SK-N-SH (cell line): ENCODE measurements at regions not wholly inside any gene's neighbourhood (a gene's known extent, or its start where the extent isn't known, plus 50 kb on each side); places are given as distances from the start of the nearest gene placed in this dataset.

Experiments used
- CTCF ChIA-PET: fragments of 300-600, 350-600 bp; formaldehyde crosslinking; extraction: SDS; loops from one replicate; lab custom pipeline; 2021; lab: Yijun Ruan, JAX
- POLR2A ChIA-PET: fragments of 350-600 bp; sonication (Branson Sonifier 250); formaldehyde crosslinking; extraction: SDS; loops from one replicate; lab custom pipeline; 2020; ENCODE audit warnings: antibody characterized with exemption, inconsistent platforms; lab: Yijun Ruan, JAX
- DNase-seq: peaks from one replicate; pipeline ENCODE4 v3.0.0; 2012
- H2AFZ ChIP-seq: fragments of 200-600 bp; sonication (generic); 2 replicates; pipeline ENCODE4 v1.8.1; 2016; ENCODE audit warnings: antibody characterized with exemption, mild to moderate bottlenecking, low read depth
- H3F3A ChIP-seq: fragments of 200-600 bp; sonication (generic); replicated peaks from 2 replicates; pipeline ENCODE3; 2016; ENCODE audit warnings: antibody characterized with exemption, mild to moderate bottlenecking; ENCODE audit not compliant: insufficient read depth
- H3K27ac ChIP-seq, 2 experiments: fragments of 200-500 bp in 1 of 2; fragments of 200-600 bp in 1 of 2; sonication (Bioruptor generic) in 1 of 2; sonication (generic), shearing (Covaris generic) in 1 of 2; 2 replicates each; pipeline versions ENCODE4 v1.5.1 to v1.6.1; 2014 to 2016; ENCODE audit warnings: low read depth in 2 of 2, inconsistent platforms in 1 of 2, low read length in 1 of 2, mild to moderate bottlenecking in 1 of 2, mixed read lengths in 1 of 2
- H3K27me3 ChIP-seq: fragments of 200-600 bp; sonication (generic), shearing (Covaris generic); 2 replicates; pipeline ENCODE4 v1.6.1; 2016; ENCODE audit warnings: mixed run types; ENCODE audit not compliant: insufficient read depth
- H3K36me3 ChIP-seq, 2 experiments: fragments of 200-500 bp in 1 of 2; fragments of 200-600 bp in 1 of 2; sonication (Bioruptor generic) in 1 of 2; sonication (generic) in 1 of 2; replicated peaks in 1 of 2; 2 replicates each; pipeline versions ENCODE3 to v1.5.1; 2014 to 2016; ENCODE audit warnings: low read length in 1 of 2, mild to moderate bottlenecking in 1 of 2; ENCODE audit not compliant: insufficient read depth in 2 of 2, control insufficient read depth in 1 of 2
- H3K4me1 ChIP-seq, 2 experiments: fragments of 200-500 bp in 1 of 2; fragments of 200-600 bp in 1 of 2; sonication (Bioruptor generic) in 1 of 2; sonication (generic), shearing (Covaris generic) in 1 of 2; 2 replicates each; pipeline versions ENCODE4 v1.5.1 to v1.6.1; 2014 to 2016; ENCODE audit warnings: low read depth in 1 of 2, low read length in 1 of 2, mixed run types in 1 of 2; ENCODE audit not compliant: insufficient read depth in 2 of 2, control insufficient read depth in 1 of 2
- H3K4me2 ChIP-seq: fragments of 200-600 bp; sonication (generic), shearing (Covaris generic); 2 replicates; pipeline ENCODE4 v1.6.1; 2017; ENCODE audit warnings: mixed run types
- H3K4me3 ChIP-seq, 2 experiments: fragments of 200-500 bp in 1 of 2; fragments of 200-600 bp in 1 of 2; sonication (Bioruptor generic) in 1 of 2; sonication (generic), shearing (Covaris generic) in 1 of 2; 2 replicates each; pipeline versions ENCODE4 v1.5.1 to v1.8.1; 2014 to 2016; ENCODE audit warnings: low read depth in 2 of 2, inconsistent platforms in 1 of 2, low read length in 1 of 2, mild to moderate bottlenecking in 1 of 2, mixed read lengths in 1 of 2, moderate library complexity in 1 of 2
- H3K79me2 ChIP-seq: fragments of 200-600 bp; sonication (generic); 2 replicates; pipeline ENCODE4 v1.8.1; 2017; ENCODE audit warnings: mild to moderate bottlenecking; ENCODE audit not compliant: insufficient read depth
- H3K9ac ChIP-seq: fragments of 200-600 bp; sonication (generic); 2 replicates; pipeline ENCODE4 v1.6.1; 2017; ENCODE audit warnings: mixed run types
- H3K9me2 ChIP-seq: fragments of 200-600 bp; sonication (generic); 2 replicates; pipeline ENCODE4 v1.6.1; 2017; ENCODE audit warnings: mixed run types
- H3K9me3 ChIP-seq: fragments of 200-600 bp; sonication (generic); 2 replicates; pipeline ENCODE4 v1.6.1; 2017; ENCODE audit warnings: mixed run types, mild to moderate bottlenecking, moderate library complexity
- H4K20me1 ChIP-seq: fragments of 200-600 bp; sonication (generic); 2 replicates; pipeline ENCODE4 v1.6.1; 2017; ENCODE audit warnings: mild to moderate bottlenecking, mixed run types; ENCODE audit not compliant: insufficient read depth
- EP300 ChIP-seq, 2 experiments: IDR thresholded peaks; 2 replicates each; pipeline versions ENCODE4 v1.4.0 to v1.6.1; 2012; ENCODE audit warnings: borderline replicate concordance in 1 of 2, low read depth in 1 of 2, low read length in 1 of 2
- EZH2phosphoT487 ChIP-seq: fragments of 200-600 bp; sonication (generic); IDR thresholded peaks from 2 replicates; pipeline ENCODE4 v1.6.1; 2017; ENCODE audit warnings: low read depth, mixed run types, mild to moderate bottlenecking, antibody characterized with exemption, moderate library complexity, borderline replicate concordance
- FOSL2 ChIP-seq: IDR thresholded peaks from 2 replicates; pipeline ENCODE4 v1.4.0; 2012; ENCODE audit warnings: low read depth, mild to moderate bottlenecking, moderate library complexity, borderline replicate concordance
- FOXJ3 ChIP-seq: sonication (generic); formaldehyde crosslinking; IDR thresholded peaks from 2 replicates; pipeline ENCODE4 v1.5.1; 2020; ENCODE audit warnings: mild to moderate bottlenecking, missing genetic modification reagents
- GATA2 ChIP-seq: sonication (generic); formaldehyde crosslinking; IDR thresholded peaks from 2 replicates; pipeline ENCODE4 v1.5.0; 2020; ENCODE audit warnings: mild to moderate bottlenecking, missing genetic modification reagents
- JUND ChIP-seq: IDR thresholded peaks from 2 replicates; pipeline ENCODE4 v1.4.0; 2012
- MEF2A ChIP-seq: IDR thresholded peaks from 2 replicates; pipeline ENCODE4 v1.4.0; 2012; ENCODE audit warnings: low read depth, borderline replicate concordance
- MXI1 ChIP-seq: IDR thresholded peaks from 2 replicates; pipeline ENCODE4 v1.6.1; 2012; ENCODE audit warnings: mild to moderate bottlenecking, low read depth, low read length, improper control_type of control experiment
- RAD21 ChIP-seq: IDR thresholded peaks from 2 replicates; pipeline ENCODE4 v1.6.1; 2012; ENCODE audit warnings: mild to moderate bottlenecking, low read length
- RCOR1 ChIP-seq: fragments of 150-350 bp; IDR thresholded peaks from 2 replicates; pipeline ENCODE4 v1.6.1; 2017; ENCODE audit warnings: antibody characterized with exemption, low read length
- RXRA ChIP-seq: IDR thresholded peaks from 2 replicates; pipeline ENCODE4 v1.4.0; 2012; ENCODE audit warnings: low read depth, mild to moderate bottlenecking, borderline replicate concordance
- SIN3A ChIP-seq: IDR thresholded peaks from 2 replicates; pipeline ENCODE4 v1.6.1; 2012; ENCODE audit warnings: low read depth, mild to moderate bottlenecking, low read length, moderate library complexity, borderline replicate concordance
- SMC3 ChIP-seq: IDR thresholded peaks from 2 replicates; pipeline ENCODE4 v1.6.1; 2012; ENCODE audit warnings: low read depth, low read length, improper control_type of control experiment
- WGBS: methylation state at CpG from one replicate; pipeline ENCODE4 v1.1.6; 2017; ENCODE audit warnings: low lambda C conversion rate; 5-methylcytosine and 5-hydroxymethylcytosine counted together
- TF ChIP-seq, protein P1 (sequence below): fragments of 200-600 bp; sonication (generic); IDR thresholded peaks from 2 replicates; pipeline ENCODE4 v1.6.1; 2017; ENCODE audit warnings: antibody characterized with exemption, mild to moderate bottlenecking, moderate library complexity
- TF ChIP-seq, protein P2 (sequence below): IDR thresholded peaks from 2 replicates; pipeline ENCODE4 v1.6.1; 2012; ENCODE audit warnings: mild to moderate bottlenecking, low read depth, low read length, moderate library complexity
- TF ChIP-seq, protein P3 (sequence below): IDR thresholded peaks from 2 replicates; pipeline ENCODE4 v1.4.0; 2012; ENCODE audit warnings: low read depth
- TF ChIP-seq, protein P4 (sequence below): IDR thresholded peaks from 2 replicates; pipeline ENCODE4 v1.4.0; 2012; ENCODE audit warnings: low read depth, borderline replicate concordance

DNA sequence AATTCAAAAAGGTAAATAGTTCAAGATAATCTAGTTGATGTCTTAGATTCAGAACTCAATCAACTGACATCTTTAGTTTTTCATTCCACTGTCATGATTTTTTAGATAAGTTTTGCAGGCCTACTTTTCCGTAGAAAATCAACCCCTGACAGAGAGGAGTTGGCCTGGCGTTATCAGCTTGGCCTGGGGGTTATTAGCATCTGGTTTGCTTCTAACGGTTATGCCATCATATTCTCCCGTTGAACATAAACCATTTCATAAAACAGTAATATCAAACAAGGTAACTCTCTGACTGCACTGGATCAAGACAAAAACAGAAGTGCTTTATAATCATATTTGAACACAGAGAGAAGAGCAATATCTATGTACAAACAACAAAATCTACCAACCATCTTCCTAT lies 130.8 kb upstream of the PCDH20 start (continued):
- TF ChIP-seq, protein P1, sequence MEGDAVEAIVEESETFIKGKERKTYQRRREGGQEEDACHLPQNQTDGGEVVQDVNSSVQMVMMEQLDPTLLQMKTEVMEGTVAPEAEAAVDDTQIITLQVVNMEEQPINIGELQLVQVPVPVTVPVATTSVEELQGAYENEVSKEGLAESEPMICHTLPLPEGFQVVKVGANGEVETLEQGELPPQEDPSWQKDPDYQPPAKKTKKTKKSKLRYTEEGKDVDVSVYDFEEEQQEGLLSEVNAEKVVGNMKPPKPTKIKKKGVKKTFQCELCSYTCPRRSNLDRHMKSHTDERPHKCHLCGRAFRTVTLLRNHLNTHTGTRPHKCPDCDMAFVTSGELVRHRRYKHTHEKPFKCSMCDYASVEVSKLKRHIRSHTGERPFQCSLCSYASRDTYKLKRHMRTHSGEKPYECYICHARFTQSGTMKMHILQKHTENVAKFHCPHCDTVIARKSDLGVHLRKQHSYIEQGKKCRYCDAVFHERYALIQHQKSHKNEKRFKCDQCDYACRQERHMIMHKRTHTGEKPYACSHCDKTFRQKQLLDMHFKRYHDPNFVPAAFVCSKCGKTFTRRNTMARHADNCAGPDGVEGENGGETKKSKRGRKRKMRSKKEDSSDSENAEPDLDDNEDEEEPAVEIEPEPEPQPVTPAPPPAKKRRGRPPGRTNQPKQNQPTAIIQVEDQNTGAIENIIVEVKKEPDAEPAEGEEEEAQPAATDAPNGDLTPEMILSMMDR, result no peak
- TF ChIP-seq, protein P2, sequence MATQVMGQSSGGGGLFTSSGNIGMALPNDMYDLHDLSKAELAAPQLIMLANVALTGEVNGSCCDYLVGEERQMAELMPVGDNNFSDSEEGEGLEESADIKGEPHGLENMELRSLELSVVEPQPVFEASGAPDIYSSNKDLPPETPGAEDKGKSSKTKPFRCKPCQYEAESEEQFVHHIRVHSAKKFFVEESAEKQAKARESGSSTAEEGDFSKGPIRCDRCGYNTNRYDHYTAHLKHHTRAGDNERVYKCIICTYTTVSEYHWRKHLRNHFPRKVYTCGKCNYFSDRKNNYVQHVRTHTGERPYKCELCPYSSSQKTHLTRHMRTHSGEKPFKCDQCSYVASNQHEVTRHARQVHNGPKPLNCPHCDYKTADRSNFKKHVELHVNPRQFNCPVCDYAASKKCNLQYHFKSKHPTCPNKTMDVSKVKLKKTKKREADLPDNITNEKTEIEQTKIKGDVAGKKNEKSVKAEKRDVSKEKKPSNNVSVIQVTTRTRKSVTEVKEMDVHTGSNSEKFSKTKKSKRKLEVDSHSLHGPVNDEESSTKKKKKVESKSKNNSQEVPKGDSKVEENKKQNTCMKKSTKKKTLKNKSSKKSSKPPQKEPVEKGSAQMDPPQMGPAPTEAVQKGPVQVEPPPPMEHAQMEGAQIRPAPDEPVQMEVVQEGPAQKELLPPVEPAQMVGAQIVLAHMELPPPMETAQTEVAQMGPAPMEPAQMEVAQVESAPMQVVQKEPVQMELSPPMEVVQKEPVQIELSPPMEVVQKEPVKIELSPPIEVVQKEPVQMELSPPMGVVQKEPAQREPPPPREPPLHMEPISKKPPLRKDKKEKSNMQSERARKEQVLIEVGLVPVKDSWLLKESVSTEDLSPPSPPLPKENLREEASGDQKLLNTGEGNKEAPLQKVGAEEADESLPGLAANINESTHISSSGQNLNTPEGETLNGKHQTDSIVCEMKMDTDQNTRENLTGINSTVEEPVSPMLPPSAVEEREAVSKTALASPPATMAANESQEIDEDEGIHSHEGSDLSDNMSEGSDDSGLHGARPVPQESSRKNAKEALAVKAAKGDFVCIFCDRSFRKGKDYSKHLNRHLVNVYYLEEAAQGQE, result no peak
- TF ChIP-seq, protein P3, sequence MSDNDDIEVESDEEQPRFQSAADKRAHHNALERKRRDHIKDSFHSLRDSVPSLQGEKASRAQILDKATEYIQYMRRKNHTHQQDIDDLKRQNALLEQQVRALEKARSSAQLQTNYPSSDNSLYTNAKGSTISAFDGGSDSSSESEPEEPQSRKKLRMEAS, result no peak

DNA sequence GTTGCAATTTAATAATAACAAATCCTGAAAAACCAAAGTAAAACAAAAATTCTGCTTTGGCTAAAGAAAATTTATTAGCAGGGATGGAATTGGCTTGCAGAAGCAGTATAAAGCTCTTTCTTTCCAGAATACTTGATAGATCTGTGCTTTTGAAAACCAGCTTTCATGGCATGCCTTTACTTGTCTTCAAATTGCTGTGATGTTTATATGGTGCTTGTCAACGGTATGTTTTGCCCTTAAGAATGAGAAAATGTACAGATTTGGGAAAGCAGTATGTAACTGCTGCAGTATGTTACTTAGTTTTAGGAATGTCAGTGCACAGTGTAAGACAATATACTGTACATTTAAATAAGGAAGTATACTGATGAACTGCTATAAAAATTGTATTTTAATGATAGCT lies 120.8 kb upstream of the PCDH20 start:
- no peaks in the 10 kb centered on the region for H3K9me2 ChIP-seq
- no peaks in the 10 kb centered on the region for H3K27me3 ChIP-seq
- no peak overlapping the region for H3K4me3 ChIP-seq
- no peaks in the 10 kb centered on the region for H3K36me3 ChIP-seq
- H3K9me3 ChIP-seq, result no peaks in the 10 kb centered on the region
- ChIA-PET CTCF (interaction anchor here (0.8 to 0.9 kb wide), 2 partner anchors 10 to 18 kb away, joined by 3 read pairs; no protein-coding TSS in a partner anchor), POLR2A (no interaction called here)
- H3K4me2 ChIP-seq, result no peak overlapping the region
- H3F3A ChIP-seq, result no peaks in the 10 kb centered on the region
- H3K27ac ChIP-seq, result no peak overlapping the region
- H3K4me1 ChIP-seq, result no peaks in the 10 kb centered on the region
- no peak for DNase-seq
- 22% methylated on average over 1 of the region's 1 CpG for WGBS
- H3K9ac ChIP-seq, result no peak overlapping the region
- no peaks in the 10 kb centered on the region for H3K79me2 ChIP-seq
- H2AFZ ChIP-seq, result no peak overlapping the region
- no peaks in the 10 kb centered on the region for H4K20me1 ChIP-seq
- TF ChIP-seq MXI1 (no peak), MEF2A (no peak), SMC3 (no peak), FOSL2 (no peak), RCOR1 (no peak), EP300 (IDR thresholded peaks at IDR 0.05; ENCODE audit: borderline replicate concordance in 1 of 2, low read depth in 1 of 2, low read length in 1 of 2) (no peak), JUND (no peak), SIN3A (no peak), EZH2phosphoT487 (no peak), FOXJ3 (CRISPR knock-in tag) (no peak), RXRA (no peak), GATA2 (CRISPR knock-in tag) (no peak), RAD21 (no peak)
- TF ChIP-seq, protein P4, sequence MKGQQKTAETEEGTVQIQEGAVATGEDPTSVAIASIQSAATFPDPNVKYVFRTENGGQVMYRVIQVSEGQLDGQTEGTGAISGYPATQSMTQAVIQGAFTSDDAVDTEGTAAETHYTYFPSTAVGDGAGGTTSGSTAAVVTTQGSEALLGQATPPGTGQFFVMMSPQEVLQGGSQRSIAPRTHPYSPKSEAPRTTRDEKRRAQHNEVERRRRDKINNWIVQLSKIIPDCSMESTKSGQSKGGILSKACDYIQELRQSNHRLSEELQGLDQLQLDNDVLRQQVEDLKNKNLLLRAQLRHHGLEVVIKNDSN, result no peak
- TF ChIP-seq, protein P2, result no peak
- TF ChIP-seq, protein P1, result no peak
- TF ChIP-seq, protein P3, result no peak
